M059J (cell line): ENCODE measurements at regions not wholly inside any gene's neighbourhood (a gene's known extent, or its start where the extent isn't known, plus 50 kb on each side); places are given as distances from the start of the nearest gene placed in this dataset.

Experiments used
- DNase-seq: peaks from one replicate; pipeline ENCODE4 v3.0.0-alpha.2; 2012; ENCODE audit warnings: low read depth

DNA sequence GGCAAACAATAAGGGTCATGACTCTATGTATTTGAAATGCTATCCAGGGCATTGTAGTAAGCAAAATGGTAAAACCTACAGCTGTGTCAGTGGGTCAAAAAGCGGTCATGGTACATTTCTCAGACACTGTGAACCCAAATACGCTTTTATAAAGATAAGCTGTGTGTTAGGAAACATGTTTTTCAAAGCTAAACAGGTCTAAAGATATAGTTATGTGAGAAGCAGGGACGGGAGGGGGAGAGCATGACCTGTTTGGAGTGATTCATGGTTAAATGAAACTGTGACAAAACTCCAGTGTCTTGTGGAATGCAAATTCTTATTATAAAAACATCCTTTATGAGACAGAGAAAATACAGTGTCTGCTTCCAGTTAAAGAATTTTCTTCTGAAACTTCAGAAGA, 205.4 kb upstream of the BMP2 start:
- peak; percentile 51 for DNase-seq

DNA sequence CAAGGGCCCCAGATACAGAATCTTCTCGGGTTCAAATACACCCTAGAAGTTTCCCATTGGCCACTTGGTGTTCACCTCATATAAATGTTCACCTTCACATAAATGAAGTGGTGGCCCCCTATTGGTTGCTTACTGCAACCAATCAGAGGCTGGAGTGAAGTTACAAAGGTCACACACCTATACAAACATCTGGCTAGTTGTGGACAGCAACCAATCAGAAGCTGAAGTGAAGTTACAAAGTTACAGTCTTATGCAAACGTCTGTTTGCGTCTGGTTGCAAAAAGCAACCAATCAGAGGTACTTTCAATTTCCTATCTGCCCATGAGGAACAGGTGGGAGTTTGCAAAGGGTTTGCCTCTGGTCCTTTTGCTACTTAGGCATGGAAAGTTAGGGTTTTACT, 206.5 kb upstream of the BMP2 start:
- peak; percentile 62 for DNase-seq

DNA sequence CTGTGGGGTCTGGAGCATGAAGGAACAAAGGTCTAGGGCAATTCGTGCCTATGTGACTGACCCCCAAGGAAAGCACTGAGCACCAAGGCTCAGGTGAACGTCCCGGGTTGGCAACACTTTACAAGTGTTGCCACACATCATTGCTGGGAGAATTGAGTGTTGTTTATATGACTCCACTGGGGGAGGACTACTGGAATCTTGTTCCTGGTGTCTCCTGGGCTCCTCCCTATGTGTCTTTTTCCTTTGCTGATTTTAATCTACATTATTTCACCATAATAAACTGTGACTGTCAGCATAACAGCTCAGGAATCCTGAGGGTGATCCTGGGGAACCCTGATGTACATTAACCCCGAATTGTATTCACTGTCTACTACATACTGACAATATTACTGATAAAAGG, 207.7 kb upstream of the BMP2 start:
- DNase-seq = no peak

DNA sequence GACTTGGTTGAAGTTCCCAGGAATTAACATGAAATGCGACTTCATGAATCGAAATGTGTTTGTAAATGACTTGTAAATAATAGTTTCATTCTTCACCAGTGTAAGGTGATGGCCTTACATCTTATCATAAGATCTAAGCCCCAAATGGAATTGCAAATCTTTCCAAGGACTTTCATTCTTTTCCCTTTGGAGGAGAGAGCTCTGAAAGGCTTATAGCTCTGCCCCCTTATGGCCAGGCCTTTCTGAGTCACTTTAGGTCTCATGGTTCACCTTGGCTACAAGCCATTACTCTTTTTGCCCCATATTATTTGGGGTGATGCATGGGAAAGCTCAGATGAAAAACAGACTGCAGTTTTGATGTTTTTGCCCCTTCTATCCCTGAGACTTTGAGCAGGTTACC, 209.1 kb upstream of the BMP2 start:
- peak; percentile 37 for DNase-seq

DNA sequence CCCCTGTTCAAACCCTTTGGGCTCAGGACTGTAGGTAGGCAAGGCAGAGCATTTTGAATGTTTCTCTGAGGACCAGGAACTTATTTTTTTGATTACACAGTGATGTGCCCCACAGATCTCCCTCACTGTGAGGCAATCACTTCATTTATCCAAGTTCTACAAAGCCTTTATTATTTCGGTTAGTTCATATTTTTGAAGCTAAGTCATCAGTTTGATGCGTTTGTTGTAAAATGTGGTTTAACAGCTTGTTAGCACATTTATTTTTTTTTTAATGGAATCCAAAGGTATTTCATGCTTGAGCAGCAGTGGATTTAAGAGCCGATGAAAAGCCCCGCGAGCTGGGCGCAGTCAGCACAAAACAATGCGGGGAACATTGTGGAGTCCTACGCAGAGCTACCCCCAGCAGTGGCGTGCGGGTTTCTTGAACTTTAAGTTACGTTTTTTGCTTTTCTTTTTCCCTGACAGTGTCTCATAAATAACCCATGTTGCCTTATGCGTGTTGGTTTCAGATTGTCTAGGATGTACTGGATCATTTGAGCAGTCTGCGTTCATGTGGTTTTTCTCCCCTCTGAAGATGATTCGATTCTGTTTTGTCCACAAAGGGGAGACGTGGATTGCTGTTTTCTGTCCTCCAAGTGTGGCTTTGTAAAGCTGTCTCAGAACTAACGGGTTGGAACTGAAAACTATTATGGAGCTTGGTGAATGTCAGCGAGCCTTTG, 233.6 kb upstream of the BMP2 start:
- peak; percentile 84 for DNase-seq

DNA sequence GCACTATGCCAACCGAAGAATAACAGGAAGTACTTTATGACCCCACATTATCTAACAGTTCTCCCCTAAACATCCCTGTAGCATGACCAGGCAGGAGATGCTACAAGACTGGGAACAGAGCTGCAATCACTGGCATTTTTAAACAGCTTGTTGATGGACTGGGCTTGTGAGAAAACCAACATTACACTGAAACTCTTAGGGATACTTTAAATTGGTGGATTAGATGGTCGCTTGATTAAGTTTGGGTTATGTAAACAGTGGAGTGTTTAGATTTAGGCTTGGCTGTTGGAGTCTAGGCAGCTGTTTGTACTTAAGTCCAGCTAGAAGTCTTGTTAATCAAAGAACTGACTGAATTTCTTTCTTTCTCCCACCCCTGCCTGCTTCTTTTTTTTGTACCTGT, 234.1 kb upstream of the BMP2 start:
- DNase-seq = peak; percentile 79

DNA sequence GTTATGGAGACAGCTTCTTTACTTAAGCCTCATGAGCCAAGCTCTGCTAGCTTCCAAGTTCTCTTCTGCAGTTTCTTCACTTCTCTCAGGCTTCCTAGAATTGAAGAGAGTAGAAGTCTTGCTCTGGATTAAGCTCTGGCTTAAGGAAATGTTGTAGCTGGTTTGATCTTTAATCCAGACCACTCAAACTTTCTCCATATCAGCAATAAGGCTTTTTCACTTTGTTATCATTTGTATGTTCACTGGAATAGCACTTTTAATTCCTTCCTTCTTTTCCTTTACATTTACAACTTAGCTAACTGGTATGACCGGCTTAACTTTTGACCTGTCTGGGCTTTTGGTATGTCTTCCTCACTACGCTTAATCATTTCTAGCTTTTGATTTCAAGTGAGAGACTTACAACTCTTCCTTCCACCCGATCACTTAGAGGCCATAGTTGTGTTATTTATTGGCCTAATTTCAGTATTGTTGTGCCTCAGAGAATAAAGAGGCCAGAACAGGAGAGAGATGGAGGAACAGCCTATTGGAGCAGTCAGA, 236.6 kb upstream of the BMP2 start:
- DNase-seq = no peak

DNA sequence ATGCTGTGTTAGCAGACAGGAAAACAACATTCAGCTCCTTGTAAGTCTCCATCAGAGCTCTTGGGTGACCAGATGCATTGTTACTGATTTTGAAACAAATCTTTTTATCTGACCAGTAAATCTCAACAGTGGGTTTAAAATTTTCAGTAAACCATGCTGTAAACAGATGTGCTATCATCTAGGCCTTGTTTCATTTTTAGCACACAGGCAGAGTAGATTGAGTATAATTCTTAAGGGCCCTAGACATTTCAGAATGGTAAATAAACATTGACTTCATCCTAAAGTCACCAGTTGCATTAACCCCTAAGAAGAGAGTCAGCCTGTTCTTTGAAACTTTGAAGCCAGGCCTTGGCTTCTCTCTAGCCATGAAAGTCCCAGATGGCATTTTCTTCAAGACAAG, 237.2 kb upstream of the BMP2 start:
- DNase-seq = peak; percentile 42

DNA sequence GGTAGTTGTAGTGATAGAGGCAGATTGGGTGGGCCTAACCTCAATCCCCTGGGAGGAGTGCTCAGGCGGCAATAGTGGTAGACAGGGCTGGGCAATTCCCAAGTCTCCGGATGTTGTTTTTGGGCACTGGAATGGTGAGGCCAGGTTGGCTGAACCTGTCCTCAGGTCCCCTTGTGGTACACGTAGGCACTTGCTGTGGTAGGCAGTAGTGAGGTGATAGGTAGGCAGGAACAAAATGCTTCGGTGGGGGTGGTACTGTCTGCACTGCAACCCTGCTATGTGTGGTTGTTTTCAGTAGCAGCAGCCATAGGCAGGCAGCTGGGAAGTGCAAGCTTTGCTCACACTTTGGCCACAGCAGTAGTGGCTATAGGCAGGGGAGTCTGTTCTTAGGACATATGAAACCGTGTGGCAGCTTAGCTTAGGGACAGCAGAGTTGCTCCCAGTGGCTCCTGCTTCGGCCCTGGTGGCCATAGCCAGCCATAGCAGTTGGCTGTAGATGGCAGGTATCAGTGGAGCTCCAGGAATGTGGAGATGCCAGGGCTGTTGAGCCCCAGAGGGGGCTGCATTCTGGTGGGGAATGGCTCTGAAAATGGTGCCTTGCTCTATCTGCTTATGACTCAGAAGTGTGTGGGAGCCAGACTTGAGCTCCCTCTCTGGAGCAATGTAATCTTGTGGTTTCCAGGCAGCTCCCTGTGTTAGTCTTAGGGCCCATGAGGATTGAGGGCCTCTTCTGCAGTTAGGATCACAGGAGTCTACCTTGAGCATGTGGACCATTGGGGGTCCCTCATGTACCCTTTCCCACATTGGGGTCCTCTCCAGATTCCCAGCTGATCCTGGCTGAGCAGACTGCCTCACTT, 241.8 kb upstream of the BMP2 start:
- peak; percentile 26 for DNase-seq

DNA sequence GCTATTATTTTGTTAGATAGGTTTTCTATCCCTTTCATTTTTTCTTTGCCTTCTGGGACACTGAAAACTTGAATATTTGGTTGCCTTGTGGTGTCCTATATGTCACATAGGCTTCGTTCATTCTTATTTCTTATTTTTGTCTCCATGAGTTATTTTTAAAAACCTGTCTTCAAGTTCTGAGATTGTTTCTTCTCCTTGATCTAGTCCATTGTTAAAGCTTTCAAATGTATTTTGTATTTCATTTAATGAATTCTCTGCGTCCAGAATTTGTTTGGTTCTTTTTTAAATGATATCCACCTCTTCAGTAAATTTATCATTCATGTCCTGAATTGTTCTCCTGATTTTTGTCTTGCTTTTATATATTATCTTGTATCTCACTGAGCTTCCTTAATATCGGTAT, 243.2 kb upstream of the BMP2 start:
- DNase-seq = no peak

DNA sequence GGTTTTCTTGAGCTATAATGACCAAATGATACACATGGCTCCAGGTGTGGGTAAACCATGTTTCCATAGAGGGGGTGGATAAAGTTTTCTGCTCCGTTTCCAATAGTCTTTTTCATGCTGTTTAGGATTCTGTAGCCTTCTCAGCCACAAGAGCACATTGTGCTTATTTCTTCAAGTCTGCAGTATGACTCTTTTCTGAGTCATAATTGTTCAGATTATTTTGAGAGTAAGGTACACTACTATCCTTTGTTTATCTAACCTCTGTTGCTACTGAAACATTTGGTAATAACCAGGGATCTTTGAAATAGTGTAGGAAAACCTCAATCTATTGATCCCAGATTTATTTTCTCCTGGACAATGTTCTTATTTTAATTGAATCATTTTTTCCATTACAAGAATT, 247.9 kb upstream of the BMP2 start:
- peak; percentile 73 for DNase-seq

DNA sequence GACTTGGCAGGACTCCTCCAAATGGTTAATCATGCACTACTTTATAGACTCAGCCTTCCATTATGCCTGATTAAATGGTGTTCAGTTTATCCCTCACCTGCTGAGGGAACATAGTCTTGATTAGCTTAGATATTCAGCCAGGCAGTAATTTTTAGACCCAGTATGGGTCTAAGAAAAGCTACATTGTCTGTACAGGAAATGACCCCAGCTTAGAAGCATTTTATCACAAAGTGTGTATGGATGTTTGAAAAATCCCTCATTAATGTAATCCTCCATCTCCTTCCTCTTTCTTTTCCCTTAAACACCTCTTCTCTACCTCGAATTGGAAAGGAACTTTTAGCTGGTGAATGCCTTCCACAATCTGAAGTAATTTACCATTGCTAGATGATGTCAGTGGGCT, 252.2 kb upstream of the BMP2 start:
- no peak for DNase-seq

DNA sequence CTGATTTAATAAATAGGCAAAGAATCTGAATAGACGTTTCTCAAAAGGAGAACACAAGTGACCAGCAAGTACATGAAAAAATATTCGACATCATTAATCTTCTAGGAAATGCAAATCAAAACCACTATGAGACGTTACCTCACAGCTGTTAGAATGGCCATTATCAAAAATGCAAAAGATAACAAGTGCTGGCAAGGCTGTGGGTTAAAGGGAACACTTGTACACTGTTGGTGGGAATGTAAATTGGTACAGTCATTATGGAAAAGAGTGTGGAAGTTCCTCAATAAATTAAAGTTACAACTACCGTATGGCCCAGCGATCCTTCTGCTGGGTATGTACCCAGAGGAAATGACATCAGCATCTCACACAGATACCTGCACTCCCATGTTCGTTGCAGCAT, 253.9 kb upstream of the BMP2 start:
- DNase-seq = no peak

DNA sequence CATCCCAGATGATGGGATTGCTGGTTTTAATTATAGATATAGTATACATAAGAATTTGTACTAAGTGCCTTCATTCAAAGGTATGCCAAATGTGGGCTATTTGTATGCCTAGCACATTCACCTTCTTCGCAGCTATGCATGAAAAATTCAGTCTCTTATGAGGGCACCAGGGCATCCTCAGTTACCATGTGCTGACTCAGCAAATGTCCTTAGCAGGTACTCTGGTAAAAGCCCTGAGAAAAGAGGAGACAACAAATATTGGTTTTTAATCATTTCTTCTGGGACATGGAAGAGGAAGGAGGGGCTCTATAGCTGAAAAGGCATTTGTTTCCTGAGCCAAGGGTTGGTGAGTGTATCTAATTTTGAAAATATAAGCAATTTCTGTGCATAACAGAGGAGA, 258.1 kb upstream of the BMP2 start:
- DNase-seq = no peak

DNA sequence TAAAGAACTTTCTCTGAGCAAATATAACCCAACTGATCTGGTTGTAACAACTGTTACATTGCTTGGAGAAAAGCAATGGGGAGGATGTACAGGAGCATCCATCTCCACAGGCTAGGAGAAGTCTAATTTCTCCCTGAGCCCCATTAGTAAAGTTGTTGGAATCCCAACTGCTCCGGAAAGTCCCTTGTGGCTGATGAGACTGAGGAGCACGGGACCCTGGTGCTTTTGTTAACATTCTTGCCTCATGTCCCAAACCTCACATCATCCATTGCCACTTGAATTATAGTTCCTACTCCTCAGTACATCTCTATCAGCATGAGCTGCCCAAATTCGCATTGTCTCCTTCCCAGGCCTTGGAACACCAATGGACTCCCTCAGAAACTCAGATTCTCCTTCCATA, 260.6 kb upstream of the BMP2 start:
- peak; percentile 18 for DNase-seq

DNA sequence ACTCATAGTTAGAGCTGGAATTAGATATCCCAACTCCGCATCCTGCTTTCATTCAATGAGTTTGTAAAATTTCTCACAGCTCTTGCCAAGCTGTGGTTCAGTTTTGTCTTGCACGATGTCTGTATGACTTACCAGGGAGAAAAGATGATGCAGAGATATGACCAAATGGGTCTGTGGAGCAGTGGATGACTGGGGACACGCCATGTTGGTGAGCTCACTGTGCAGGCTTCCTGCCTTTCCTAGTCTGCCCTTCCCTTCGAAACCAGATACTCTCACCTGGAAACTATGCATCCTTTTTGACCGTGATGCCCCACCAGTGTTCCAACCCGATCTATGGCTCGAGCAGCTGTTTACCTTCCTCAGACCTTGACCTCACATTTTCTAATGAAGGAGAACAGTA, 262.7 kb upstream of the BMP2 start:
- peak; percentile 25 for DNase-seq

DNA sequence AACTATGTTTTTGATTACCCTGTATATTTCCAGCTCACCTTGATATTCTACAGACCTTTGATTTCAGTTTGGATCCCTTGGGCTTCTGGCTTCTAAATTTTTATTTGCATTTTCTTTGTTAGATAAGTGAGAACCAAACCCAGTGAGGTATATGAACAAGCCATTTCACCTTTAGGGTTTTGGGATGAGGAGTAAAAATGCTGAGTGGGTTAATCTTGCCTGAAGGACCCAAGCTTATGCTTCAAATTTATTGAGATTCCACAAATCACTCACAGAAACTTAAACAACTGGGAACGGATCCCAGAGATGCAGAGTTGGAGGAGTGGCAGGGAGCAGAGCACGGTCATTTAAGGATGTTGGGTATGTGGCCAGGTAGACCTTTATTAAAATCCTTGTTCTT, 263.3 kb upstream of the BMP2 start:
- DNase-seq = no peak

DNA sequence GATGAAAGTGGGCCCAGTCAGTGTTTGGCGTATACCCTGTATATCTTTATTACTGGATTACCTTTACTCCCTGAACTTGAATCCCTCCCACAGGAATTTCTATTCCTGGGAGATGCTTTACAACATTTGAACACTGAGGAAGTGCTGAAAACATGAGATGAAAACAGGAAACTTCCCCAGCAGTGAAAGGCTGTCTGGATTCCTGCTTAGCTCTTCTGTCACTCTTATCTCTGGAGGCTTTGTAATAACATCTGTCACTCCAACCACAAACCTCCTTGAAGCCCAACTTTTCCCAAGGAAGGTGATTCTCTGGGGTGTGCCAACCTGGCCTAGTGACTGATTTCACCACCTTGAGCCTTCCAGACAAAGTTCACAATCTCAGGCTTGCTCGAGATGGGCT, 264.5 kb upstream of the BMP2 start:
- DNase-seq = peak; percentile 7

DNA sequence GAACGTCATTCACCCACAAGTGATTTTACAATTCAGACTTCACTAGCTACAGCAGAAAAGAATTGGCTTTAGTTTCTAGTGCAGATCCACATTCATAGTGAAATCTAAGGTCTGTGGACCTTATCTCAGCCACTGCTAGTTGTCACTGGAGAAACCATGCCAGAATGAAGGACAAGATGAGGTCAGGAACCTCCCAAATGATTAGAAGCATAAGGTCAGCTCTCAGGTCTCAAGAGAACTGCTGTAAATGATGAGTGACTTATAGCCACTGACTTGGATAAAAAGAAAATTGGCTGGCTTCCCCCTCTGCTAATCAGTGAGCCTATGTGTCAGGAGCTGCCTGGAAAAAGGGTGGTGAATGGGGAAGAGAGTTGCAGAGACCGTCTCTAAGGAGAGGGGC, 265.3 kb upstream of the BMP2 start:
- DNase-seq = peak; percentile 39

DNA sequence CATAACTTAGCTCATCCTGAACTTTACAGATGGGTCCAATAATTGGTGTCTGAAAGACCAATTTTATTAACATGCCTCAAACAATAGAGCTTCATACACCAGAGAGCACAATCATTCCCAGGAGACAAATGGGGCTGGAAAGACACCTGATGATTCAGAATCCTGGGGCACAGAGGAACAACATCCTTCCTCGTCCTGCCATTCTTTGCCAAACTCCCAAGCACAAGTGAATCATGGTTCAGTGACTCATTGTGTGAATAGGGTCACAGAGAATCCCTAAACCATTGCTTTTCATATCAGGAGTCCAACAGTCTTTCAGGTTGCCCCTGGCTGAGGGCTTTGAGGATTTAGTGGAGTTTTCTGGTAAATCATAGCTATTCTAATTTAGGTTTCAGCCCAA, 266.4 kb upstream of the BMP2 start:
- DNase-seq = peak; percentile 87

DNA sequence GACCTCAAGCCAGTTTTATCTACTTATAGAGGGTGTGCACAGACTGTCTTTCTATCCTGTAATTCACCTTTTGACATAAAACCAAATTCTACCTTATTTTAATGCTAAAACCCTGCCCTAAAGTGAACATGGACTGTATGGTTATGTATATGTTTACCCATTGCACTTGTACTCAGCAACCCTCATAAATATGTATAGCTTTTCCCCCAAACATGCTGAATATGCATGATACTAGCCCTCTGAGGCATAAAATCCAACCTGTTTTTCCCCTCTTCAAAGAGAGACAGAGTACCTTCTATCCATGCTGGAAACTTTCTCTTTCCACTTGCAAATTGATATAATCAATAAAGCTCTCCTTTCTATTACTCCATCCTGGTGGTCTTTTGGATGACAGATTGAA, 267.9 kb upstream of the BMP2 start:
- DNase-seq = no peak

DNA sequence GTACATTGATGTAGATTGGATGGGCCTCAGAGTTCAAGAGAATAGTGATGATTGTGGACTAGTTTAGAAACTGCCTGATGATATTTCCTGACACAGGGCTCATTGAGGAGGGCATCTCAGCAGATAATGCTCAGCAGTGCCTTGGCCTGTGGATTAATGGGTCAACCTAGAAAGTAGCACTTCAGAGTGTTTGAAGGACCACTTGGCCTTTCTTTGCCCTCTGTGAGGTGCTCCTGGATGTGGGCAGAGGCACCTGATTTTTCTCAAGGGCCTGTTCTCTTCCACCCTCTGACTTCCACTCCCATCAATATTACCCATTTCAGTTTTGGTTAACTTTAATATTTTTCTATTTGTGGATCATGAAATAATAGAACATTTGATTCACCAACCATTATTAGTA, 270.6 kb upstream of the BMP2 start:
- DNase-seq = no peak

DNA sequence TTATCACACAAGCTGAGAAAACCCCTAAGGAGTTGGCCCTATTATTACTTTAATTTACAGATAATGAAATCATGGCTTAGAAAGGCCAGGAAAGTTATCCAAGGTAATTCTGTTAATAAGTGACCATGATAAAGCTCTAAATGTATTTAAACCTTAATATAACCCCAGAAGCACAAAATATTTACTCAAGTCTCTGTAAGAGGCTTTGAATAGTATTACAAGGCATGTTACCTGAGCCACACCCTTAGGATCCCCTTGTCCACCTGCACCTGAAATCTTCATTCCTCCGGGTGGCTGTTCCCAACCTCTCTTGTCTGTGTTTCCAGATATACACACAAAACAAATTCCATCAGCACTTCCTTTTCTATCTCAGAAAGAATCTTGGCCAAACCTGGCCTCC, 271.6 kb upstream of the BMP2 start:
- no peak for DNase-seq
